ENCODE measurements at regions not wholly inside any gene's neighbourhood (a gene's known extent, or its start where the extent isn't known, plus 50 kb on each side); places are given as distances from the start of the nearest gene placed in this dataset.

DNA sequence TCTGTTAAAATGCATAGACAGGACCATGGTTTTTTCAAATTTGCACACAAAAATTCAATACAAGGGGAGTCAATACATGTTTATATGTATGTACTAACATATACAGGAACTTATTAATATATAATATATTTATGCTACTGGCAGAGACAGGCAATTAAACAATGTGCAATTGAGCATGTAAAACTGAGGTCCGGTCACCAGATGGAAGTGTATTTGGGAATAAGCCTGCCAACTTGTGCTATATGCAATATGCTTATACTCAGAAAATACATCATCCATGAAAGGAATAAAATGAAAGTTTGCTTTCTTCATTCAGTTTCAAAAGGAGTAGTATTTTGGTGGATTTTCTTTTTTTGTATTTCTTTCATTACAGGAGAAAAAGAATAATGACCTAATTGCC is 640.2 kb upstream of the CXADR start:
- TF ChIP-seq, protein P1, sequence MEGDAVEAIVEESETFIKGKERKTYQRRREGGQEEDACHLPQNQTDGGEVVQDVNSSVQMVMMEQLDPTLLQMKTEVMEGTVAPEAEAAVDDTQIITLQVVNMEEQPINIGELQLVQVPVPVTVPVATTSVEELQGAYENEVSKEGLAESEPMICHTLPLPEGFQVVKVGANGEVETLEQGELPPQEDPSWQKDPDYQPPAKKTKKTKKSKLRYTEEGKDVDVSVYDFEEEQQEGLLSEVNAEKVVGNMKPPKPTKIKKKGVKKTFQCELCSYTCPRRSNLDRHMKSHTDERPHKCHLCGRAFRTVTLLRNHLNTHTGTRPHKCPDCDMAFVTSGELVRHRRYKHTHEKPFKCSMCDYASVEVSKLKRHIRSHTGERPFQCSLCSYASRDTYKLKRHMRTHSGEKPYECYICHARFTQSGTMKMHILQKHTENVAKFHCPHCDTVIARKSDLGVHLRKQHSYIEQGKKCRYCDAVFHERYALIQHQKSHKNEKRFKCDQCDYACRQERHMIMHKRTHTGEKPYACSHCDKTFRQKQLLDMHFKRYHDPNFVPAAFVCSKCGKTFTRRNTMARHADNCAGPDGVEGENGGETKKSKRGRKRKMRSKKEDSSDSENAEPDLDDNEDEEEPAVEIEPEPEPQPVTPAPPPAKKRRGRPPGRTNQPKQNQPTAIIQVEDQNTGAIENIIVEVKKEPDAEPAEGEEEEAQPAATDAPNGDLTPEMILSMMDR (IDR thresholded peaks at IDR 0.05), result no peak
- intact Hi-C loops (cut with DNase I, micrococcal nuclease), result no loop called here

DNA sequence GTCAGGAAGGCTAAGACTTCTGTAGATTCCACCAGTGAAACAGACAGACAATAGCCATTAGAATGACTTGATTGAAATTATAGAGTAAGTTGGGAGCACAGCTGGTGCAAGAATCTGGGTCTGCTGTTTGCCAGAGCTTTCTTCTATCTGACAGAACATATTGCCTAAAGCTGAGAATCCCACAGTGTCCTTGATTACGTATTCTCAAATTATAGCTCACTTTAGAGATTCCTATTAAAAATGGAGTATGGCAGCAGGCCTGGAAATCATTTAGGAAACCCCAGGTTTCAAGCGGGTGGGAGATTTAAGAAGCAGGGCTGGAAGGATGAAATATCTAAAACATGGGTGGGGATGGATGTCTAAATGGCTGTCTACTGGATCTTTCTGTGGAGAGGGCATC is 639.7 kb upstream of the CXADR start:
- TF ChIP-seq, protein P1 (IDR thresholded peaks at IDR 0.05), result no peak
- intact Hi-C loops (cut with DNase I, micrococcal nuclease), result no loop called here
- no peak for ATAC-seq
- Histone ChIP-seq H3K4me3 (no peak overlapping the region), H3K36me3 (ENCODE audit: low read depth) (no peaks in the 10 kb centered on the region), H3K4me1 (ENCODE audit: low read depth) (no peaks in the 10 kb centered on the region), H3K9me3 (no peaks in the 10 kb centered on the region)
- no peak for DNase-seq

More for the DNA sequence above, 640.2 kb upstream of the CXADR start:
- Histone ChIP-seq H3K9me3 (no peaks in the 10 kb centered on the region), H3K4me1 (ENCODE audit: low read depth) (no peaks in the 10 kb centered on the region), H3K4me3 (no peak overlapping the region), H3K36me3 (ENCODE audit: low read depth) (no peaks in the 10 kb centered on the region)
- ATAC-seq (no peak), DNase-seq (no peak)

DNA sequence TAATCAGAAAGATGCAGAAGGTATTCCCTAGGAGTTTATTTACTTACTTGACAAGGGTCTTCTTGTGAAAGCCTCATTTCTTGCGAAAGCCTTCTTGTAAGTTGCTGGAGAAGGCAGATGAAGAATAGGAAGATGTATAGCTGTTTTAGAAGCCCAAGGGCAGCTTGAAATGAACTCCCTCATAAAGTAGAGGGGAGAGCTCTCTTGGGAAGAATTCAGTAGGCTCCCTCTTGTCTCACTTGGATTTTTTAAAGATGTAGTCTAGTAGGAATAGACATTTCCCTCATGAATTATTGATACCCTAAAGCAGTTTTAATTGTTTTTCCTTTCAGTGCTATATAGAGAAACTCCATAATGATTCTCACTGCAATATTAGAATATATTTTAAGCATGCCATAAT is 639.2 kb upstream of the CXADR start:
- TF ChIP-seq, protein P1 (IDR thresholded peaks at IDR 0.05), result no peak
- intact Hi-C loops (cut with DNase I, micrococcal nuclease), result no loop called here
- no peaks in the 10 kb centered on the region for H3K4me1 ChIP-seq (ENCODE audit: low read depth)
- ATAC-seq (no peak), DNase-seq (no peak)
- H3K9me3 ChIP-seq, result no peaks in the 10 kb centered on the region
- H3K36me3 ChIP-seq (ENCODE audit: low read depth), result no peaks in the 10 kb centered on the region
- no peak overlapping the region for H3K4me3 ChIP-seq

DNA sequence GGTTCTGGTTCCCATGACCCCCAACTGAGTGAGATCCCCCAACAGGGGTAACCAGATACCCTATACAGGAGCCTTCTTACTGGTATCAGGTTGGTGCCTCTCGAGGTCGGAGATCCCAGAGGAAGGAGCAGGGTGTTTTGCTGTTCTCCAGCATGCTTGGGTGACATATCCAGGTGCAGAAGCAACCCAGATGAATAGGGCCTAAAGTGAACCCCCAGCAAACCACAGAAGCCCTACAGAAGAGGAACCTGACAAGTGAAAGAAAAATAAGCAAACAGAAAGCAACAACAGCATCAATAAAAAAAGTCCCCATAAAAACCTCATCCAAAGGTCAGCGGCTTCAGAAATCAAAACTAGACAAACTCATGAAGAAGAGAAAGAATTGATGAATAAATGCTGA is 633.4 kb upstream of the CXADR start:
- ATAC-seq, result no peak
- no peaks in the 10 kb centered on the region for H3K4me1 ChIP-seq (ENCODE audit: low read depth)
- DNase-seq, result no peak
- no peaks in the 10 kb centered on the region for H3K9me3 ChIP-seq
- TF ChIP-seq, protein P1 (IDR thresholded peaks at IDR 0.05), result no peak
- intact Hi-C loops (cut with DNase I, micrococcal nuclease), result no loop called here
- no peaks in the 10 kb centered on the region for H3K36me3 ChIP-seq (ENCODE audit: low read depth)
- no peak overlapping the region for H3K4me3 ChIP-seq

DNA sequence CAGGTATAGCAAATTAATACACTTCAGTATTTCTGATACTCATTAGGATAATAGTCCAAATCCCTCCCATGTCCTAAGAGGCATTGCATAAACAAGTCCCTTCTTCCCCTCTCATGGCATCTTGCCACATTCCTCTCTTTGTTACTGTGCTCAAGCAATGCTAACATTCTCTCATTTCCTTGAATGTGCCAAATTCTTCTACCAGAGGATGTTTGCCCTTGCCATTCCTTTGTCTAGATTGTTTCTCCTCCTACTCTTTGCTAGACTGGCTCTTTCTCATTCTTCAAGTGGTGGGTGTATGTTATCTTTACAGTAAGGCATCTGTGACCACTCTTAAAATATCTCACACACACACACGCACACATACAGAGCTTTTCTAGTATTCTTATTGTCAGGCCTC is 621.0 kb upstream of the CXADR start:
- TF ChIP-seq, protein P1 (IDR thresholded peaks at IDR 0.05), result no peak
- Histone ChIP-seq H3K9me3 (no peaks in the 10 kb centered on the region), H3K4me1 (ENCODE audit: low read depth) (no peaks in the 10 kb centered on the region), H3K4me3 (no peak overlapping the region), H3K36me3 (ENCODE audit: low read depth) (no peaks in the 10 kb centered on the region)
- no peak for DNase-seq
- intact Hi-C loops (cut with DNase I, micrococcal nuclease), result no loop called here
- no peak for ATAC-seq

DNA sequence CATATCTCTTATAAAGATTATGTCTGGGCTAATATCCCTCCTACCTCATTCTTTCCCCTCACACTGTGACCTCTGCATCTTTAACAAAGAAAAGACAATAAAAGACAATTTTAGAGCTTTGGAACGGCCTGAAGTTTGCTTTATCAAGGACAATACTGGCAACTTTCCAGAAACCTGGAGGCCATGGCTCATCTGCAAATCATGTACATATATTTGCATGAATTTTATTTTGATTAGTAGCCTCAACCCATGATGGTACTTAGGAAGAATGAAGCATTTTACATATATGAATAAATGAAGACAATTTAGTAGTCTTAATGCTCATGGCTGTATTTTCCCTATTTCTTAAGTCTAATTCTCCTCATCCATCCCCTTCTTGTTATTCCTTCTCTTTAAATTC is 612.2 kb upstream of the CXADR start:
- H3K9me3 ChIP-seq, result no peaks in the 10 kb centered on the region
- DNase-seq (no peak), ATAC-seq (no peak)
- TF ChIP-seq, protein P1 (IDR thresholded peaks at IDR 0.05), result no peak
- no peaks in the 10 kb centered on the region for H3K36me3 ChIP-seq (ENCODE audit: low read depth)
- intact Hi-C loops (cut with DNase I, micrococcal nuclease), result no loop called here
- H3K4me3 ChIP-seq, result no peak overlapping the region
- no peaks in the 10 kb centered on the region for H3K4me1 ChIP-seq (ENCODE audit: low read depth)

Data from mucosa of descending colon (tissue), 3 donors.